OCI-LY1 (cell line): ENCODE measurements at regions not wholly inside any gene's neighbourhood (a gene's known extent, or its start where the extent isn't known, plus 50 kb on each side); places are given as distances from the start of the nearest gene placed in this dataset.

Experiments
- EZH2 ChIP-seq: fragments of 200-600 bp; sonication (generic), shearing (Covaris generic); IDR thresholded peaks from 2 replicates; pipeline ENCODE4 v1.8.0; 2017; ENCODE audit warnings: borderline replicate concordance, mixed run types, mild to moderate bottlenecking, antibody characterized with exemption, low read length, moderate library complexity, mixed read lengths
- TF ChIP-seq, protein P1 (sequence below): fragments of 200-600 bp; sonication (generic), shearing (Covaris generic); IDR thresholded peaks from 2 replicates; pipeline ENCODE4 v1.5.1; 2017; ENCODE audit warnings: mild to moderate bottlenecking, antibody characterized with exemption, low read length, moderate library complexity, mixed read lengths

GRCh38 chr10:21184984-21185383, 287.9 kb upstream of the NEBL start:
- TF ChIP-seq, protein P1, sequence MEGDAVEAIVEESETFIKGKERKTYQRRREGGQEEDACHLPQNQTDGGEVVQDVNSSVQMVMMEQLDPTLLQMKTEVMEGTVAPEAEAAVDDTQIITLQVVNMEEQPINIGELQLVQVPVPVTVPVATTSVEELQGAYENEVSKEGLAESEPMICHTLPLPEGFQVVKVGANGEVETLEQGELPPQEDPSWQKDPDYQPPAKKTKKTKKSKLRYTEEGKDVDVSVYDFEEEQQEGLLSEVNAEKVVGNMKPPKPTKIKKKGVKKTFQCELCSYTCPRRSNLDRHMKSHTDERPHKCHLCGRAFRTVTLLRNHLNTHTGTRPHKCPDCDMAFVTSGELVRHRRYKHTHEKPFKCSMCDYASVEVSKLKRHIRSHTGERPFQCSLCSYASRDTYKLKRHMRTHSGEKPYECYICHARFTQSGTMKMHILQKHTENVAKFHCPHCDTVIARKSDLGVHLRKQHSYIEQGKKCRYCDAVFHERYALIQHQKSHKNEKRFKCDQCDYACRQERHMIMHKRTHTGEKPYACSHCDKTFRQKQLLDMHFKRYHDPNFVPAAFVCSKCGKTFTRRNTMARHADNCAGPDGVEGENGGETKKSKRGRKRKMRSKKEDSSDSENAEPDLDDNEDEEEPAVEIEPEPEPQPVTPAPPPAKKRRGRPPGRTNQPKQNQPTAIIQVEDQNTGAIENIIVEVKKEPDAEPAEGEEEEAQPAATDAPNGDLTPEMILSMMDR: no peak
- TF ChIP-seq EZH2: no peak
